HG02588 (cell line): ENCODE measurements at regions not wholly inside any gene's neighbourhood (a gene's known extent, or its start where the extent isn't known, plus 50 kb on each side); places are given as distances from the start of the nearest gene placed in this dataset.

Source experiments
- ATAC-seq: cut with Tn5 transposase; IDR thresholded peaks from one replicate; pipeline ENCODE4 v1.9.1; 2021; ENCODE audit warnings: mild to moderate bottlenecking, moderate library complexity; ENCODE audit not compliant: unreplicated experiment

- ATAC-seq = no peak
Observed at GRCh38 chr1:239725933-239726332, 339.6 kb downstream of the CHRM3 start.

- no peak for ATAC-seq
Observed at GRCh38 chr1:239730378-239730777, 344.0 kb downstream of the CHRM3 start.

GRCh38 chr1:239731082-239731748 lies 344.8 kb downstream of the CHRM3 start:
- ATAC-seq = no peak

GRCh38 chr1:239732770-239733169 lies 346.4 kb downstream of the CHRM3 start:
- ATAC-seq = no peak

- no peak for ATAC-seq
Observed at GRCh38 chr1:239733995-239734394, 347.6 kb downstream of the CHRM3 start.

GRCh38 chr1:239735111-239735510 lies 348.7 kb downstream of the CHRM3 start:
- no peak for ATAC-seq

GRCh38 chr1:239736479-239736878 lies 350.1 kb downstream of the CHRM3 start:
- ATAC-seq = no peak

- ATAC-seq = no peak
Observed at GRCh38 chr1:239739375-239739774, 352.3 kb upstream of the FMN2 start.

GRCh38 chr1:239739919-239740318 lies 351.8 kb upstream of the FMN2 start:
- no peak for ATAC-seq

GRCh38 chr1:239742416-239743109 lies 349.1 kb upstream of the FMN2 start:
- no peak for ATAC-seq

GRCh38 chr1:239744851-239745250 lies 346.8 kb upstream of the FMN2 start:
- ATAC-seq = no peak

- no peak for ATAC-seq
Observed at GRCh38 chr1:239755107-239755912, 336.4 kb upstream of the FMN2 start.

GRCh38 chr1:239757716-239758115 lies 334.0 kb upstream of the FMN2 start:
- ATAC-seq = no peak

- no peak for ATAC-seq
Observed at GRCh38 chr1:239758756-239759155, 332.9 kb upstream of the FMN2 start.

- no peak for ATAC-seq
Observed at GRCh38 chr1:239761509-239761908, 330.2 kb upstream of the FMN2 start.

GRCh38 chr1:239763850-239764249 lies 327.8 kb upstream of the FMN2 start:
- ATAC-seq = no peak

GRCh38 chr1:239764546-239764945 lies 327.1 kb upstream of the FMN2 start:
- ATAC-seq = no peak

GRCh38 chr1:239765163-239765562 lies 326.5 kb upstream of the FMN2 start:
- no peak for ATAC-seq

- no peak for ATAC-seq
Observed at GRCh38 chr1:239771550-239771949, 320.1 kb upstream of the FMN2 start.

- ATAC-seq = no peak
Observed at GRCh38 chr1:239772446-239772845, 319.2 kb upstream of the FMN2 start.

- ATAC-seq = no peak
Observed at GRCh38 chr1:239775466-239775865, 316.2 kb upstream of the FMN2 start.
